ENCODE measurements at regions not wholly inside any gene's neighbourhood (a gene's known extent, or its start where the extent isn't known, plus 50 kb on each side); places are given as distances from the start of the nearest gene placed in this dataset.

GRCh38 chr12:127231371-127231770, 1035.6 kb upstream of the TMEM132C start:
- DNase-seq (ENCODE audit: low read depth), result no peak

DNA sequence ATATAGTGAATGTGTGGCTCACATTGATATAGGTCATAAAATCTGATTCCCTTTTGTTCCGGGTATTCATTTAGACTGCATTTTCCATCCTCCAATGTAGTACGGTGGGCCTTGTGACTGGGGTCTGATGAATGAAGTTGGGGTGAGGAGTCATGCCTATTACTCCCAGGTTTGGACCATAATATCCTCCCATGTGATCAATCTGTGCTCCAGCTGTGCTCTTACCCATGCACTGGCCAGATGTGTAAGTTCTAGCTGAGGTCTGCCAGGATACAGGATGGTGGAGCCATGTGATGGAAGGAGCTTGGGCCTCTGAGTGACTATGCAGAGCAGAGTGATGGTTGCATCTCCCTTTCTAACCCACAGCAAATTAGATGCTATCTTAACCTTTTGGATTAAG, 1034.0 kb upstream of the TMEM132C start:
- no peak for DNase-seq (ENCODE audit: low read depth)

- DNase-seq (ENCODE audit: low read depth), result no peak
Observed at GRCh38 chr12:127235761-127236160, 1031.2 kb upstream of the TMEM132C start.

- no peak for DNase-seq (ENCODE audit: low read depth)
Observed at GRCh38 chr12:127236491-127236890, 1030.5 kb upstream of the TMEM132C start.

GRCh38 chr12:127237151-127237550, 1029.8 kb upstream of the TMEM132C start:
- DNase-seq (ENCODE audit: low read depth), result no peak

DNA sequence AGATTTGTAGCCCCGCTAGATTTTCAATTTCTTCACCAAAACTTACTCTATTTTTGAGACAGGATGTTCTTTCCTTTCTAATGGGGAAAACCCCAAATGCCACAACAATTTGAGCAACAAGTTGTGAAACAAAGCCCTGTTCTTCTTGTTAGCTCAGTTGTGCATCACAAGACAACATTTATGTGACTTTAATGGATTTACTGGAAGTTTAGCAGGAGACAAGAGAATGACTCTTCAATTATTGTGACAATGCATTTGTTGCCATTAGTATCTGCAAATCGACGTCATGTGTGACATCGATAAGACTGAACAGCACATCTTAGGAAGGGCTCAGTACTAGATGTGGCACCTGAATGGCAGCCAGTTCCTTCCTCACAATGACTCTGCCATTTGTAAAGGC, 1028.9 kb upstream of the TMEM132C start:
- DNase-seq (ENCODE audit: low read depth), result no peak

- DNase-seq (ENCODE audit: low read depth), result no peak
Observed at GRCh38 chr12:127239781-127240180, 1027.2 kb upstream of the TMEM132C start.

DNA sequence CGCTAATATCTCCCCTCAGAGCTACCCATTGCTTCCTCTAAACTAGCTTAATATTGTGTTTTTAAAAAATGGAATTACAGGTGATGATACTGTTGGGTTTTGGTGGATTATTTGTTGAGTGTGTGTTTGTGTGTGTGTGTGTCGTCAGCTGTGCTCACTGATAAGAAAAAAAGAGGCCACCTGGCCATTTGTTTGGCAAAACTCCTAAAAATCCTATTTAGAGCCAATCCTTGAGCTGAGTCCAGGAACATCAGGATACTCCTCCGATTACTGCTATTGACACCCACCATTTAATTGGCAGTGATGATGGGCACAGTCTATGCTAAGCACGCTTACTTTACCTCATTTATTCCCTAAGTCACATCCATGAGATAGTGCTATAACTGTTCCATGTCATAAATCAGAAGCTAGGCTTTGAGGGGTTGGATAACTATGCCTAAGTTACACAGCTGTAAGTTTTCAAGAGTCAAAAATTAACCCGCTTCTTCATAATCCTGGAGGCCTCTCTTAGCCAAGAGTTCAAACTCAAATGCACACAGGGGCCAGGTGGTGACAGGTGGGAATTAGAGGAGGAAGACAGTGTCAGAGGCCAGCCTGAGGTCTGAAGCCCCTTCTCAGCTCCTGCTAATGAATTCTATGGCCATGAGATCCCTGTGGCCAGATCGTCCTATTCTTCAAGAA, 1026.6 kb upstream of the TMEM132C start:
- no peak for DNase-seq (ENCODE audit: low read depth)

DNA sequence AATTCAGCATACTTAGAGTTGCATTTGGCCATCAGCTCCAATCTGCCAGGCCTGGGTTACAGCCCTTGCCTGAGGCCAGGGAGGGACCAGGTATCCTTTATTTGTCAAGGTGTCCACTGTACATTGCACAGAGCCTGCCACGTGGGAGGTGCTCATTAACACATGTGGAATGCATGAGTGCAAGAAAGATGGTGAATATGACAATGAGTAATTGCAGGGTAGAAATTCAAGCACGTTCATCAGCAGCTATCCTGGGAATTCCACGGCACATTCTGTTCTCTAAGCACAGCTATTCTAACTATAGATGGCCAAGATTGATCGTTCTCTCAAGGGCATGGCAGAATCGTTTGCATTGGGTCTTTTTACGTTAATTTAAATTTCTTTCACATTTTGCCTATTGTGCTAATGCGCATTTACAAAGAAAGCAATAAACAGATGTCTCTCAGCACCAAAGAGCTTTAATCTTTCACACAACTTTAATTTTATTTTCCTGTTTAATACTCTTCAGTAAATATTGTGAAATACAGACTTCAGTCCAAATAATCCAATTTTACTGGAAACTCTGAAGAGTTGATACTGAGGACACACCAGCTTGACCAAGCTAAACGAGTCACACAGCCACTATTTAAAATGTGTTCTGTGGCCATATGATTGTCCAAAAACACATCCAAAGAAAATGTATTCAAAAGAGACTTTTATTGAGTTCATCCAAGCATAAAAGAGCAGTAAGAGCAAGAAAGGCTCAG, 1025.7 kb upstream of the TMEM132C start:
- no peak for DNase-seq (ENCODE audit: low read depth)

GRCh38 chr12:127245009-127245408, 1022.0 kb upstream of the TMEM132C start:
- DNase-seq (ENCODE audit: low read depth), result no peak

DNA sequence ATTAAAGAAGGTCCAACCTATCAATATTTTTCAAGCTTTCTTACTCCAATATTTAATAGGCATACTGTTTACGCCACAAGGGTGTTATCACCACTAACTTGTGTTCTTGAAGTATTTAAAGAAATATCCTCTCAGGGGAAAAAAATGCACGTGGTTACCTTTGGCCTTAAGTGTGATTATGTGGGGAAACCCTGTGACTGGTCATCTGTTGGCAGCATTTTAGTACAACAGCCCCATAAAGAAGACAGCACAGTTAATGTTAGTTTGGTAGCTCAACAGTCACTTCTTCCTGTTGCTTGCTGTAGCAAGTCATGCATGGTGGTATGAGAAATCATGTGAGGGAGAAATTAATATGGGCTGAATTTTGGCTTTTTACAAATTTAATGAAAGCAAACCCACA, 1021.5 kb upstream of the TMEM132C start:
- no peak for DNase-seq (ENCODE audit: low read depth)

DNA sequence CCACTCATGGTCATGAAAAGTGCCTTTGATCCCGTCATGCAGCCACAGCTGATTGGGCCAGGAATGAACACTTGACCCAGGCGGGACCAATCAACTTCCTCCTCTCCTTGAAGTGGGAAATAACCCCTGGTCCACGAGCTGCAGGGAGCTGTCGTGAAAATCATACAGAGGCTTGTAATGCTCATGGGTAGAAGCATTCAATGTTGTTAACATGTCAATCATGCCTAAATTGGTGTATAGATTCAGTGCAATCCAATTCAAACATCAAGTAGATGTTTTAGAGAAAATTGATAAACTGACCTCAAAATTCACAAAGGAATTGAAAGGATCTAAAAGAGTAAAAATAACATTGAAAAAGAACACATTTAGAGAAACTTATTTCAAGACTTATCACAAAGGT, 1019.0 kb upstream of the TMEM132C start:
- DNase-seq (ENCODE audit: low read depth), result no peak

DNA sequence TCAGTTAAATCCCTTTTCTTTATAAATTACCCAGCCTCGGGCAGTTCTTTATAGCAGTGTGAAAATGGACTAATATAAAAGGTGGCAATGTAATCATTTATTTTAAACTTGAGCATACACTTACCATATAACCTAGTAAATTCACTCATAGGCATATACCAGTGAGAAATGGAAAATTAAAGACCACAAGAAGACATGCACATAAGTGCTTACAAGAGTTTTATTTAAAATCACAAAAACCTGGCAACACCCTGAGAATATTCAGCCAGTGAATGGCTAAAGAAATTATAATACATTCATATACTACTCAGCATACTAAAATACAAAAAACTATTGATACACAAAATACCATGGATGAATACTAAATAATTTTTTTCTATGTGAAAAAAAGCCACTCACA, 1017.5 kb upstream of the TMEM132C start:
- DNase-seq (ENCODE audit: low read depth), result no peak

DNA sequence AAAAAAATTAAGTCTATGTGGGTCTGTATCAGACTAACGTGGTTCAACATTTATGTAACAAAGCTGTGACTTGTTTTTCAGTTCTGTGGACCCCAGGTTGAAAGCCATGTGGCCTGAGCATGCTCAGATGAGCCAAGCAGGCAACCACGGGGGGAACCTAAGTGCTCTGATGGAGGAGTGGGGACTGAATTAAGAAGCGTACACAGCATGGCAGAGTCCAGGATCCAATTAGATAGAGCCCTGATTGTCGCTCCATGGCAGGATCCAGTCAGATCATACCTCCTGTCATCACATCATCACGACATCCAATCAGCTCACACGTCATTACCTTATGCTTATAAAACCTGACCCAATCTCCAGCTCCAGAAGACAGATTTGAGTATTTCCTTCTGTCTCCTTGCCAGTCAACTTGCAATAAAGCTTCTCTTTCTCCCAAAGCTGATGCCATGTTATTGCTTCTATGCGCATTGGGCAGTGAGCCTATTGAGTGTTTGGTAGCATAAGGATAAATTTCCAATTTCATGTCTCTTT, 1013.1 kb upstream of the TMEM132C start:
- no peak for DNase-seq (ENCODE audit: low read depth)

DNA sequence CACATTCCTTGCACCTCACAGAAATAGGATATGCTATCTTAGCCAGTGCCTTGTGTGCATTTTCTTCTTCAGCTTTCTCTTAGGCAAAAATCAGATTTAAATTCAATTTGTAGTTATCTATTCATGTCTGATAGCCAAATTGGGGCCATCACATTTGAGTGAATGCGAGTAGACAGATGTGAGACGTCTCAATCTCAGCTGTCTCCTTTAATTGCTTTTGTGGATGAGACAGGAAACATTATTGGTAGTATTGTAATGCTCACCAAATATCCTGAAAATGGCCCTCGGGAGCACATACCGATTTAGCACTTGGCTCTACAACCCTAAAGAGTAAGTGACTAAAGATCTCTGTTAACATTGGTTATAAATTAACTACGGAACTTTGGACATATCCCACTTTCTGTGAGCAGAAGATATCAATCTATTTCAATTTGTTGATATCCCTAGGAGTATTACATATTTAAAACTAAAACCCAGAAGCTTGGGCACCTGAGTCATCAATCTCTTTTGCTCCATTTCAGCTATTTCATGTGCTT, 1012.5 kb upstream of the TMEM132C start:
- no peak for DNase-seq (ENCODE audit: low read depth)

DNA sequence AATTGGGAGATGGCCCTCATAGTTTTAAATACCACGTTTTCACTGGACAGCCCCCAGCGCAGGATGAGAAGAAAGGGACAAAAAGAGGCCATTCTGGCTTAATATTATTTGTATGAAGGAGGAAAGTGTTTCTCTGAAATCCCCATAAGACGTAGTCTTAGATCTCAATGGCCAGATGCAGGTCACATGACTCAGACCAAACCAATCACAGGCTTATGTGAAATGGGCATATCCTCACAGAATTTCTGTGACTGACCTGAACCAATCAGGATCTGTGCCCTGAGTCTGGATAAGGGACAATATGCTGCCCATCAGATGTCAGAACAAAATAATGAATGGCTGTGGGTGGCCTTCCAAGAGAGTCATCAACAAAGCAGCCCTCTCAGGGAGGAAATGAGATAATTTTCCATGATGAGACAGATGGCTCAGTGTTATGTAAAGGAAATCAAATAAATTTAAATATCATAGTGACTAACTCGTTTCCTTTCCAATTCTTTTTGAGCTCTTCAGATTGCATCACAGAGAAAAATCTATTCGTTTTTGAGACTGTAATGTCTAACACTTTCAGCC, 1009.5 kb upstream of the TMEM132C start:
- DNase-seq (ENCODE audit: low read depth), result no peak

DNA sequence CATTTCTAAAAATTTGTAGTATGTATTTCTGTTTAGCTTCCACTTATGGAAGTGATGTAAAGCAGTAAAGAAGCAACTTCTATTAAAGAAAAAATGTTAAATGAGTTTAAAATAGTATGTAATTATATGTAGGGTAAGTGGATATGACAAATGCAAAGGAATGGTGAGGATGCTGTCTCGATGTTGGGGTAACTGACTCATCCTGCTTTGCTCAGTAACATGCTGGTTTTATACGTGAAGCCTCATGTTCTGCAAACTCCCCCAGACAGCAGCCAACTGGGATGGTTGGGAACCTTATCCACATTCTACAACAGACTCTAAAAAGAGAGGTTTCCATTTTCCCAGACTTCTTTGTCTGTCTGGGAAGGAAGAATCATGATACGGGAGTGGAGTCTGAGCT, 1006.4 kb upstream of the TMEM132C start:
- DNase-seq (ENCODE audit: low read depth), result no peak

DNA sequence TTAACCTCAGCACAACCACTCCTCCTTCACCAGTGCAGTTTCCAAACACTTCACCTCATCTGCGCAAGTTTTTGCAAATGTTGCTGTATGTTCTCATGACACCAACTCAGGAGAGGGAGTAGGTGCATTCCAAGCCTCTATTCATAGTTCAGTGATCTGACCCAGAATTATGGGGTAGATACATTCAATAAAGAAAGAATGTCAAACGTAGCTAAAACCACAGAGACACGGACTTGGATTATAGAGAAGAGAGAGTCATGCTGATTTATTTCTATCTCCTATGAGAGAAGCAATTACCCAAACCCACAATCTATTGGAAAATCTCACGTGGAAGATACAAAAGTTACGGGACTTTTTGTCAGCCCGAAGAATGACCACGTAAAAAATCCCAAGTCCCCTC, 1006.0 kb upstream of the TMEM132C start:
- no peak for DNase-seq (ENCODE audit: low read depth)

- no peak for DNase-seq (ENCODE audit: low read depth)
Observed at GRCh38 chr12:127262615-127263014, 1004.4 kb upstream of the TMEM132C start.

DNA sequence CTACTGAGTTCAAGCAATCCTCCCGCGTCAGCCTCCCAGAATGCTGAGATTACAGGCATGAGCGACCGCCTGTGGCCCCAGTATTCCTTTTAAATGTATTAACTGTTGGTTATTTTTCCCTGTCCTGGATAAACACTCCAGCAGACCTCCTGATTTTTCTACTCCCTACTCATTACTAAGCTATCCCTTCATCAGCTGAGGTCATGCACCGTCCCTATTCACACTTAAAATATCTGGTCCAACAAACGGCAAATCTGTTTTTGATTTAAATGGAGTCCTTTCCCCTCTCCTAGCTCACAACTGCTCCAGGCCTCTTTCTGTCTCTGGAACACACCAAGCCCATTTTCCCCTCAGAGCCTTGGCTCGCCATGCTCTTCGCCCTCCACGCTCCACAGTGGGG, 1003.3 kb upstream of the TMEM132C start:
- DNase-seq (ENCODE audit: low read depth), result no peak

DNA sequence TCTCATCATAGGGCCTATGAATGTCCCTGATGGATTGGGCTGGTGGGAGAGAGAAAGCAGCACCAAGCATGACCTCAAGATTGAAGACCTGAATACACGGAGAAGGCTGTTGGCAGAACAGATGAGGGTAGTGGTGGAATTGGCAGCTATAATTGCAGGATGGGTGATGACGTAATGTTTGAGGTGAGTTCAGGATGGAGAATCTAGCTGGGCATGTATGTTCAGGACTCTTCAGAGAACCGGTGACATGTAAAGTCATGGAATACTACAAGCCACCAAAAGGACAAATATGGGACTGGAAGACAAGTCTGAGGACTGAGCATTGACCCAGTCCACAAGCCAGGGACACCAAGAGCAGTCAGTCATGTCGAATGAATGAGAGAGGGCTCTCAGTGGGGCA, 999.8 kb upstream of the TMEM132C start:
- DNase-seq (ENCODE audit: low read depth), result no peak

- DNase-seq (ENCODE audit: low read depth), result no peak
Observed at GRCh38 chr12:127268213-127268612, 998.8 kb upstream of the TMEM132C start.

Measured in stimulated activated CD8-positive, alpha-beta memory T cell treated with anti-CD3 and anti-CD28 coated beads, Interleukin-15, amount 100 ng/mL, for 1 hour (primary cell).